ENCODE measurements at regions not wholly inside any gene's neighbourhood (a gene's known extent, or its start where the extent isn't known, plus 50 kb on each side); places are given as distances from the start of the nearest gene placed in this dataset.
"Not testable (repeated sequence)": the region's sequence is repeated elsewhere in the genome, so short reads cannot be mapped to it uniquely, and the experiment has no call there.

GRCh38 chr16:60646631-60647030 is 1389.6 kb downstream of the CDH8 start:
- DNase-seq = no peak

- no peak for DNase-seq
Measured at GRCh38 chr16:60645541-60645940, 1390.7 kb downstream of the CDH8 start.

GRCh38 chr16:60642956-60643355 is 1393.3 kb downstream of the CDH8 start:
- no peak for DNase-seq

- DNase-seq = no peak
Measured at GRCh38 chr16:60641067-60641665, 1395.1 kb downstream of the CDH8 start.

- DNase-seq = peak; percentile 3 to 9
Measured at GRCh38 chr16:60640038-60640437, 1396.2 kb downstream of the CDH8 start.

- not testable (repeated sequence) for DNase-seq
Measured at GRCh38 chr16:60636636-60637035, 1399.6 kb downstream of the CDH8 start.

- no peak for DNase-seq
Measured at GRCh38 chr16:60636117-60636516, 1400.1 kb downstream of the CDH8 start.

- DNase-seq = no peak
Measured at GRCh38 chr16:60635548-60635947, 1400.7 kb downstream of the CDH8 start.

GRCh38 chr16:60611844-60612243 is 1424.4 kb downstream of the CDH8 start:
- DNase-seq = no peak

- no peak for DNase-seq
Measured at GRCh38 chr16:60608971-60609370, 1427.3 kb downstream of the CDH8 start.

GRCh38 chr16:60605652-60606051 is 1430.6 kb downstream of the CDH8 start:
- not testable (repeated sequence) for DNase-seq

GRCh38 chr16:60605176-60605575 is 1431.1 kb downstream of the CDH8 start:
- no peak for DNase-seq

GRCh38 chr16:60586493-60586892 is 1449.7 kb downstream of the CDH8 start:
- DNase-seq = no peak

- no peak for DNase-seq
Measured at GRCh38 chr16:60582528-60582927, 1453.7 kb downstream of the CDH8 start.

- no peak for DNase-seq
Measured at GRCh38 chr16:60566901-60567300, 1469.3 kb downstream of the CDH8 start.

GRCh38 chr16:60564588-60564987 is 1471.7 kb downstream of the CDH8 start:
- no peak for DNase-seq

GRCh38 chr16:60563166-60563565 is 1473.1 kb downstream of the CDH8 start:
- no peak for DNase-seq

- DNase-seq = no peak
Measured at GRCh38 chr16:60558936-60559335, 1477.3 kb downstream of the CDH8 start.

- DNase-seq = no peak
Measured at GRCh38 chr16:60553090-60553757, 1483.0 kb downstream of the CDH8 start.

- no peak for DNase-seq
Measured at GRCh38 chr16:60541535-60541934, 1494.7 kb downstream of the CDH8 start.

- DNase-seq = no peak
Measured at GRCh38 chr16:60510941-60511340, 1525.3 kb downstream of the CDH8 start.

GRCh38 chr16:60510208-60510607 is 1526.0 kb downstream of the CDH8 start:
- DNase-seq = no peak

GRCh38 chr16:60491273-60491672 is 1545.0 kb downstream of the CDH8 start:
- no peak for DNase-seq

GRCh38 chr16:60485872-60486489 is 1550.3 kb downstream of the CDH8 start:
- peak in 1 of 2 experiments; percentile 23 for DNase-seq
